ENCODE measurements at regions not wholly inside any gene's neighbourhood (a gene's known extent, or its start where the extent isn't known, plus 50 kb on each side); places are given as distances from the start of the nearest gene placed in this dataset.
"Not testable (repeated sequence)": the region's sequence is repeated elsewhere in the genome, so short reads cannot be mapped to it uniquely, and the experiment has no call there.

DNA sequence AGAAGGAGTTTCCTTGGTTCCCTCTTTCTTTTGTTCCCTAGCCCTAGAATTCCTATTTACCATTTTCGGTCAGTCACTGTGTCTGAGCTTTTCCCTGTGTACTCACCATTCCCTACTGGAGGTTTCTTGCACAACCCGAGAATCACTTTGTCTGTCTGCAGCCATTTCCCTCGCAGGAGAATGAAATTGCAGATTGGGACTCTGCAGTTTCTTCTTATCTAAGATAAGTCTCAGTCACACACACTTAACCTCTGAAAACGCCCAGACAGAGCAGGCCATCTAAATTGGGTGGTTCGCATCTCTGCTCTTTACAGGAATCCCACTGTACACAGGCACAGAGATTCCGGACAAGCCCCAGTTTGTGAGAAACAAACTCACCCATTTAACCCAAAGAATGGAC, 58.6 kb upstream of the CNTNAP2 start:
- Histone ChIP-seq H3K9me3 (no peaks in the 10 kb centered on the region), H3K4me3 (no peak overlapping the region), H3K4me1 (no peaks in the 10 kb centered on the region), H3K27ac (no peak overlapping the region), H3K36me3 (ENCODE audit: insufficient read depth in 1 of 2, low read depth in 1 of 2) (no peaks in the 10 kb centered on the region), H3K27me3 (ENCODE audit: insufficient read depth in 3 of 3, low read length in 2 of 3) (no peaks in the 10 kb centered on the region)
- TF ChIP-seq, protein P1, sequence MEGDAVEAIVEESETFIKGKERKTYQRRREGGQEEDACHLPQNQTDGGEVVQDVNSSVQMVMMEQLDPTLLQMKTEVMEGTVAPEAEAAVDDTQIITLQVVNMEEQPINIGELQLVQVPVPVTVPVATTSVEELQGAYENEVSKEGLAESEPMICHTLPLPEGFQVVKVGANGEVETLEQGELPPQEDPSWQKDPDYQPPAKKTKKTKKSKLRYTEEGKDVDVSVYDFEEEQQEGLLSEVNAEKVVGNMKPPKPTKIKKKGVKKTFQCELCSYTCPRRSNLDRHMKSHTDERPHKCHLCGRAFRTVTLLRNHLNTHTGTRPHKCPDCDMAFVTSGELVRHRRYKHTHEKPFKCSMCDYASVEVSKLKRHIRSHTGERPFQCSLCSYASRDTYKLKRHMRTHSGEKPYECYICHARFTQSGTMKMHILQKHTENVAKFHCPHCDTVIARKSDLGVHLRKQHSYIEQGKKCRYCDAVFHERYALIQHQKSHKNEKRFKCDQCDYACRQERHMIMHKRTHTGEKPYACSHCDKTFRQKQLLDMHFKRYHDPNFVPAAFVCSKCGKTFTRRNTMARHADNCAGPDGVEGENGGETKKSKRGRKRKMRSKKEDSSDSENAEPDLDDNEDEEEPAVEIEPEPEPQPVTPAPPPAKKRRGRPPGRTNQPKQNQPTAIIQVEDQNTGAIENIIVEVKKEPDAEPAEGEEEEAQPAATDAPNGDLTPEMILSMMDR (IDR thresholded peaks at IDR 0.05) = no peak
- intact Hi-C loops (cut with DNase I) = no loop called here
- WGBS, 3 donors = 82 to 85% (median 83%) methylated on average over 6 of the region's 6 CpGs
- ATAC-seq = no peak
- no peak for DNase-seq

DNA sequence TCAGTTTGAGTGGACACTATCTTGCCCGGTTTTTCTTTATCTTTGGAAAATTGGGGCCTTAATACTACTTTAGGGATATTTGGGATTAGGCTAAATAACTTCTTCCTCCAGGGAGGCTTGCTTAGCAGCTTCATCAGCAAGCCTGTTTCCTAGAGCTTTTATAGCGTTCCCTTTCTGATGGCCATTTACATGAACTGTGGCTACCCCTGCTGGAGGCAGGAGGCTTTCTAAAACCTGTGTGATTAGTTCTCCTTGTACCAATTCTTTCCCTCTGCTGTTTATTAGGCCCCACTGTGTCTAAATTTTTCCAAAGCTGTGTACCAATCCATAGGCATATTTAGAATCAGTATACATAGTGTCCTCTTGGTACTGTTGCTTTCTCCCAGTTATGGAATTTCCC, 61.7 kb upstream of the CNTNAP2 start:
- Histone ChIP-seq H3K9me3 (no peaks in the 10 kb centered on the region), H3K27me3 (ENCODE audit: insufficient read depth in 3 of 3, low read length in 2 of 3) (no peaks in the 10 kb centered on the region), H3K4me3 (no peak overlapping the region), H3K36me3 (ENCODE audit: insufficient read depth in 1 of 2, low read depth in 1 of 2) (no peaks in the 10 kb centered on the region), H3K27ac (no peak overlapping the region), H3K4me1 (no peaks in the 10 kb centered on the region)
- 72 to 81% (median 78%) methylated on average over 2 of the region's 2 CpGs for WGBS, 3 donors
- ATAC-seq (no peak), DNase-seq (no peak)
- TF ChIP-seq, protein P1 (IDR thresholded peaks at IDR 0.05) = no peak
- intact Hi-C loops (cut with DNase I) = no loop called here

DNA sequence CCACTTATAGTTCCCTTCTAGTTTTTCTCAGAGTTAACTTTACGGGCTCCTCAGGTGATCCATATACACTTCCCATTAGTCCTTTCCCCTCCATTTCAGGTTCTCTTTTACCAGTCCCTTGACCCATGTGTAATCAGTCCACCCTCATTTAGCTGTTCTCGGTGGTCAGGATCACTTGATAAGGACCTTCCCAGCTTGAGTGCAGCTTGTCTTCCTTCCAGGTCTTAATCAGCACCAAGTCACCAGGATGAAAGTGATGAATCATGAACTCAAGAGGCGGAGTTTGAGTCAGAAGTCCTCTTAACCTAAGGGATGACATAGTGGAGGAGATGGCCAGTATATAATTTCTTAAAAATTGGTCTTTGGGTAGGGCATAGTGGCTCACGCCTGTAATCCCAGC, 63.1 kb upstream of the CNTNAP2 start:
- TF ChIP-seq, protein P1 (IDR thresholded peaks at IDR 0.05) = no peak
- DNase-seq = no peak
- Histone ChIP-seq H3K27me3 (ENCODE audit: insufficient read depth in 3 of 3, low read length in 2 of 3) (no peaks in the 10 kb centered on the region), H3K4me3 (no peak overlapping the region), H3K9me3 (no peaks in the 10 kb centered on the region), H3K36me3 (ENCODE audit: insufficient read depth in 1 of 2, low read depth in 1 of 2) (no peaks in the 10 kb centered on the region), H3K27ac (no peak overlapping the region), H3K4me1 (no peaks in the 10 kb centered on the region)
- 86 to 91% (median 87%) methylated on average over 4 of the region's 4 CpGs for WGBS, 3 donors
- ATAC-seq = no peak
- intact Hi-C loops (cut with DNase I) = no loop called here

DNA sequence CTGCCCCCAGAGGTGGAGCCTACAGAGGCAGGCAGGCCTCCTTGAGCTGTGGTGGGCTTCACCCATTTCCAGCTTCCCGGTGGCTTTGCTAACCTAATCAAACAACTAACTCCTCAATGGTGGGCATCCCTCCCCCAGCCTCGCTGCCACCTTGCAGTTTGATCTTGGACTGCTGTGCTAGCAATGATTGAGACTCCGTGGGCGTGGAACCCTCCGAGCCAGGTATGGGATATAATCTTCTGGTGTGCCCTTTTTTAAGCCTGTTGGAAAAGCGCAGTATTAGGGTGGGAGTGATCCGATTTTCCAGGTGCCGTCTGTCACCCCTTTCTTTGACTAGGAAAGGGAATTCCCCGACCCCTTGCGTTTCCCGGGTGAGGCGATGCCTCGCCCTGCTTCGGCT, 73.3 kb upstream of the CNTNAP2 start:
- DNase-seq; intact Hi-C loops (cut with DNase I); H3K36me3 ChIP-seq (ENCODE audit: insufficient read depth in 1 of 2, low read depth in 1 of 2); H3K4me1 ChIP-seq; H3K9me3 ChIP-seq; ATAC-seq; H3K27me3 ChIP-seq (ENCODE audit: insufficient read depth in 3 of 3, low read length in 2 of 3); H3K27ac ChIP-seq; H3K4me3 ChIP-seq: not testable (repeated sequence)
- 91 to 94% (median 93%) methylated on average over 14 of the region's 14 CpGs for WGBS, 3 donors

DNA sequence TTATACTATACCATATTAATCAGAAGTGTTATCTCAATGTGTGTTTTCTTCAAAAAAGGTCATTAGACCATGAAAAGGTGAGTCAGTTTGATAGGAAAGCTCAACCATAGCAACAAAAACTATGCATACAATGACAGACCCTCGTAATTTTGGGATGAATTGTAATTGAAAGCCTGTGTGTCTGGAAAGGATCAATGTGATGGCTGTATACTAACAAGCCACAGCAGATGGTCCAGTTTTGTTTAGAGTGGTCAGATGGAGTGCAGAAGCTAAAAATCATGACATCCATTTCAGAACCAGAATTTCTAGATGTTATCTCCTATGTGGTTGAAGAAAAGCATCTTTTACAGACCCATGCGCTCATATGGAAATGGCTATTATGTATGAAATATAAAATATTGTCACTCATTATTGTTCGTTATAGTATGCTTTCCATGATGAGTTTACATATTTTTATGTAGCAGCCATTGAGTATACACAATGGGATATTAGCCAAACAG, 88.3 kb upstream of the CNTNAP2 start:
- Histone ChIP-seq H3K9me3 (no peaks in the 10 kb centered on the region), H3K27me3 (ENCODE audit: insufficient read depth in 3 of 3, low read length in 2 of 3) (no peaks in the 10 kb centered on the region), H3K27ac (no peak overlapping the region), H3K4me1 (no peaks in the 10 kb centered on the region), H3K36me3 (ENCODE audit: insufficient read depth in 1 of 2, low read depth in 1 of 2) (no peaks in the 10 kb centered on the region), H3K4me3 (no peak overlapping the region)
- intact Hi-C loops (cut with DNase I) = no loop called here
- 68 to 71% (median 69%) methylated on average over 3 of the region's 3 CpGs for WGBS, 3 donors
- ATAC-seq (no peak), DNase-seq (no peak)
- TF ChIP-seq, protein P1 (IDR thresholded peaks at IDR 0.05) = no peak
